SK-N-MC (cell line): ENCODE measurements at regions not wholly inside any gene's neighbourhood (a gene's known extent, or its start where the extent isn't known, plus 50 kb on each side); places are given as distances from the start of the nearest gene placed in this dataset.

Source experiments
- EZH2 ChIP-seq: fragments of 200-600 bp; sonication (generic); IDR thresholded peaks from one replicate; pipeline ENCODE4 v1.6.1; 2017; ENCODE audit warnings: antibody characterized with exemption
- POLR2AphosphoS5 ChIP-seq: IDR thresholded peaks from 2 replicates; pipeline ENCODE4 v1.6.1; 2012; ENCODE audit warnings: mild to moderate bottlenecking, low read depth, low read length, borderline replicate concordance

DNA sequence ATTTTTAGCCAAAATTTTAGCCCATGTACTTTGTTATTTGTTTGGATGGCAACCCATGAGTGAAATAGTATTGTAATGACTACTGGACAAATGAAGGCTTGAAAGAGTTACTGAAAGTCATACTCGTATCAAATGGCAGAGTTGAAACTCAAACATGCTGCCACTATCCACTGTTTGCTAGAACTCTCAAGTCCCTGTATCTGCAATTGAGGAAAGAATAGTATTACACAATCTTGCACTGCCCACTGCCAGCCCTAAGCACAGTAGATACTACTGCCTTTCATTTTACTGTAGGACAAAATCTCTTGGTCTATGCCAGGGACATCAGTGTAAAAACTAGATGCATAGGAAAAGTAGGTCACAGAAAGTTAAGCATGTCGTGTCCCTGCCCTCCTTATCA lies 581.1 kb upstream of the PLXNA2 start:
- no peak for TF ChIP-seq POLR2AphosphoS5
- no peak for TF ChIP-seq EZH2
